HUES6 (cell line): ENCODE measurements at regions not wholly inside any gene's neighbourhood (a gene's known extent, or its start where the extent isn't known, plus 50 kb on each side); places are given as distances from the start of the nearest gene placed in this dataset.

ENCODE experiments used
- H3K27ac ChIP-seq: 2 replicates; pipeline ENCODE4 v1.7.0; 2013; ENCODE audit warnings: low read depth, mild to moderate bottlenecking, low read length, inconsistent platforms
- H3K27me3 ChIP-seq: 2 replicates; pipeline ENCODE4 v1.6.1; 2013; ENCODE audit warnings: low read length; ENCODE audit not compliant: control insufficient read depth, insufficient read depth
- H3K36me3 ChIP-seq: 2 replicates; pipeline ENCODE4 v1.6.1; 2013; ENCODE audit warnings: low read length; ENCODE audit not compliant: control insufficient read depth, insufficient read depth
- H3K4me1 ChIP-seq: 2 replicates; pipeline ENCODE4 v1.6.1; 2013; ENCODE audit warnings: low read length; ENCODE audit not compliant: control insufficient read depth, insufficient read depth
- H3K4me3 ChIP-seq: 2 replicates; pipeline ENCODE4 v1.5.1; 2013; ENCODE audit warnings: low read depth, low read length
- H3K9ac ChIP-seq: one replicate; pipeline ENCODE4 v1.6.1; 2013; ENCODE audit warnings: mild to moderate bottlenecking, low read length
- H3K9me3 ChIP-seq: 2 replicates; pipeline ENCODE4 v1.6.1; 2013; ENCODE audit warnings: low read depth, low read length; ENCODE audit not compliant: control insufficient read depth, insufficient read depth

DNA sequence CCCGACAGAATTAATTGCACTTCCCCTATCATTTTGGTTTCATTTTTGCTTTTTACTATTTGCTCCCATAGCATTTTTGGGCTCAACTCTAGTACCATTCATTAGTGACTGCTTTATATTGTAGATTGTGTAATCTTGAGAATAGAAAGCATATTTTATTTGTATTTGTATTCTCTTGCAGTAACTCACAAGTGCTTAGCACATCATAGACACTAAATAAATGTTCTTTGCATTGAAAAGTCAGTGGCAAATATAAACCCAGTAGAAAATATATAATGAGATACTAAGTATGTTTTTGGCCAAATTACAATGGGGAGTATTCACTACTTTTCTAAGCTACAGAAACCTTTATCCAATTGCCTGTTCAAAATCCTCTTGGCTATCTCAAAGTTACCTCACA, 359.7 kb upstream of the CAMK1G start:
- H3K9ac ChIP-seq: no peak overlapping the region
- H3K27ac ChIP-seq: no peak overlapping the region
- H3K27me3 ChIP-seq: no peaks in the 10 kb centered on the region
- no peaks in the 10 kb centered on the region for H3K36me3 ChIP-seq
- no peak overlapping the region for H3K4me3 ChIP-seq
- H3K9me3 ChIP-seq: no peaks in the 10 kb centered on the region
- H3K4me1 ChIP-seq: peaks cover 17% of the 10 kb centered on the region

DNA sequence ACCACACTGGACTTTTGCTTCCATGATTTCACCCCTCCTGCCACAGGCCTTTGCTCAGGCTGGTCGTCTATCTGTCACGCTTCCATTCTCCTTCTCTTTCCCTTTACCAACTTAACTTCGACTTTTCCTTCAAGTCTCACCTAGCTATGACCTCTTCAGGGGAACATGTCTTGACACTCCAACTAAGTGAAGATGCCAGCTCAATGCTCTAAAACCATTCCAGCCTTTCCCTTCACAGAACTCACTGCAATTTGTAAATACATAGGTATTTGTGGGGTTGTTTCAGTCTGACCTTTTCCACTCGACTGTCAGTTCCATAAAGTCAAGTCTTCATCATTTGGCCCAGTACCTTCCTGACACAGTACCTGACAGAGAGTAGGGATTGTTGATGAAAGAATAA, 358.6 kb upstream of the CAMK1G start:
- Histone ChIP-seq H3K4me1 (peaks cover 17% of the 10 kb centered on the region), H3K36me3 (no peaks in the 10 kb centered on the region), H3K9ac (no peak overlapping the region), H3K9me3 (no peaks in the 10 kb centered on the region), H3K4me3 (no peak overlapping the region), H3K27ac (no peak overlapping the region), H3K27me3 (no peaks in the 10 kb centered on the region)

DNA sequence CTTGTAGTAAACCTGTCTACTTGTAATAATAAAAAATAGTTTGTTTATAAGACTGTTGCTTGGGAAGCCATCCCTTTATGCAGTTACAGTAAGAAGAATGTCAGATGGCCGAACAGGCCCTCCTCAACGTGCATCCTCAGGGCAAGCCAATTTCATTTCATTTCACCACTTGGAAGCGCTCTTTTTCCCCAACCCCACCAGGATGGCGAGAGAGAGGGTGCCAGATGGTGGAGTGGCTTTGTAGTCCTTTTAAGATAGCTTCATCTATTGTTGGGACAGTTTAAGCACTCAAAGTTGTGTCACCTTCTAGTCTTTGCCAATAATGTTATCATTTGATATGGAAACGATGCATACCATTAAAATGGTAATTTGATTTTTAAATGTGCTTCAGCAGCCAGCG, 356.3 kb upstream of the CAMK1G start:
- Histone ChIP-seq H3K36me3 (no peaks in the 10 kb centered on the region), H3K27ac (no peak overlapping the region), H3K4me1 (peaks cover 17% of the 10 kb centered on the region), H3K27me3 (no peaks in the 10 kb centered on the region), H3K9me3 (0 out of 2 replicates have a peak, but pooled peaks cover under 1% of the 10 kb centered on the region), H3K4me3 (no peak overlapping the region), H3K9ac (no peak overlapping the region)

DNA sequence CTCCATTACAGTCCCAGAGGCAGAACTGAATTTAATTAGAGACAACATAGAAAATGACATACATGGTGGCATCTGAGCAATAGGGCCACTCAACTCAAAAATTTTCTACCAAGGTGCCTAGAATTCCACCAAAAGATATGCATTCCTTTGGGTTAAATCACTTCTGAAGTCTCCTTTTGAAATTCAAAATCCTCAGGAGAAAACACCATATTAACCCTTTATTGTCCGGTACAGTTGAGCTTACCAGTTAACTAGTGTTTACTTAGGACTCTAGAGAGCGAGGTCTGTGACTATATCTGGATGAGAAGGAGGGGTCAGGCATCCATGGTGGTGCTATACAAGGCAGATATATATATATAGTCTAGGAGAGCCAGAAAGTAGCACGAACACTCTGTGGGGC, 355.6 kb upstream of the CAMK1G start:
- no peak overlapping the region for H3K4me3 ChIP-seq
- H3K27ac ChIP-seq: no peak overlapping the region
- no peak overlapping the region for H3K9ac ChIP-seq
- H3K27me3 ChIP-seq: no peaks in the 10 kb centered on the region
- peaks cover 17% of the 10 kb centered on the region for H3K4me1 ChIP-seq
- no peaks in the 10 kb centered on the region for H3K36me3 ChIP-seq
- H3K9me3 ChIP-seq: 0 out of 2 replicates have a peak, but pooled peaks cover 4% of the 10 kb centered on the region

DNA sequence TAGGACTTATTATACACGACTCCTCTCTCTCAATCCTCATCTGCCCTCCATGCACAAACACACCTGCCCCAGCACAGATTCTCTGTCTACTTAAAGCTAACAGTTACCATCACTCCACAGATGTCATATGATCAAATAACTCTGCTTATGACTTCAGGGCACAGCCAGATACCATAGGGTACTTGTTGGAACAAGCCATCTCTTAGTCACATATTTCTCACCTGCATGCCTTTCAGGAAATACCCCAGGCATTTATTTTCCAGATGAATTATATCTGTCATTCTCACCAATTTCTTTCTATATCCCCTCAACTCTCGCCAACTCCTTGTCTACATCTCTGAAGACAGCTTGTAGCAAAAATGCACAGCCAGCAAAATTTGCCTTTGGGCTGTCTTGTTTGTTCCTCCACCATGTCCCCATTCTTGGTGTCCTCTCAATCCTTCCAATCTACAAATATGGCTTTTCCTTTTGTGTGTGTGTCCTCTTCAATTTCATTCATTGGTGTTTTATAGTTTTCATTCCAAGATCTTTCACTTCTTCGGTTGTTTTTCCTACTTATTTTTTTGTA, 353.9 kb upstream of the CAMK1G start:
- no peak overlapping the region for H3K4me3 ChIP-seq
- peaks cover 7% of the 10 kb centered on the region; the same call in 1 of the 2 replicates for H3K9me3 ChIP-seq
- H3K4me1 ChIP-seq: peaks cover 17% of the 10 kb centered on the region
- H3K27ac ChIP-seq: no peak overlapping the region
- no peaks in the 10 kb centered on the region for H3K27me3 ChIP-seq
- no peak overlapping the region for H3K9ac ChIP-seq
- H3K36me3 ChIP-seq: no peaks in the 10 kb centered on the region

DNA sequence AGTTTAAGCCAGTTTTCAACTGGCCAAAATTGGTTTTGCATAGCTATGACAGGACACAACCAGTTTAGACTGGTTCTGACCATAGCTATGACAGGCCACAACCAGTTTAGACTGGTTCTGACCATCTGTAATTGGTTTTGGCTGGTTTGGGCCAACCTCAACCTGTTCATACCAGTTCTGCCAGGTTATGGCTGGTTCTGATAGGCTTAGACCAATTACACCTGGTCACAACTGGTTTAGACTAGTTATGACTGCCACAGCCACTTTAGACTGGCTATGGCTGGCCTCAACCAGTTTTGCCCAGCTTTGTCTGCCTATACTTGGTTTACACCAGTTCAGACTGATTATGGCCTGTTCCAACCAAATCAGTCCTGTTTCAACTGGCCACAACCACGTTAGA, 353.2 kb upstream of the CAMK1G start:
- no peak overlapping the region for H3K4me3 ChIP-seq
- H3K4me1 ChIP-seq: peaks cover 17% of the 10 kb centered on the region
- no peak overlapping the region for H3K9ac ChIP-seq

DNA sequence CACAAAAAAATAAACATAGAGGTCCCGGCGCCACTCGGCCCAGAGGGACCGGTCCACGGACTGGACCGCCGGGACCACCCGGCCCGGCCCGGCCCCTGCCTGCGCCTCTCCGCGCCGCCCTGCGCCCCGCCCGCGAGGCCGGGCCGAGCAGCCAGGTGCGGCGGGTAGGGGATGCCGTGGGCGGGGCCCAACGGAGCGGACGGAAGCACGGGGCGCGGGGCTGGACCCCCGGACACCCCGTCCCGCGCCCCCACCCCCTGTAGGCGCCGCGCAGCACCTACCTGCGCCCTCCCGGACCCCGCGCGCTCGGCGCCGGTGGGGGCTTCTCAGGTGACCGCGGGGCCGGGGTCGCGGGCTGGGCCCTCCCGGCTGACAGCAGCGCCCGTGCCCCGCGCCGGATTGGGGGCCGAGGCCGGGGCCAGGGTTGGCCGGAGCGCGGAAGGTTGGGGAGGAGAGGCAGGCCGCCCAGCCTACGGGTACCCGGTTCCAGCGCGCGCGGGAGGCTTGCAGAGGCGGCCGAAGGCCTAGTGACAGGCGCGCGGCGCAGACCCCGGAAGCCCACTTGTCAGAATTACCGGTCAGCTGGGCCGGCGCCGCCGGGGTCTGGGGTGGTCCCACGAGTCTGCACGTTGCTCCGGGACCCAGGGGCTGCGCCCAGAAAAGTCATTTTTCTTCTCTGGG, 351.9 kb upstream of the CAMK1G start:
- Histone ChIP-seq H3K27ac (no peak overlapping the region), H3K36me3 (no peaks in the 10 kb centered on the region), H3K9me3 (peaks cover 7% of the 10 kb centered on the region; the same call in 1 of the 2 replicates), H3K4me1 (peaks cover 17% of the 10 kb centered on the region), H3K4me3 (no peak overlapping the region; the same call in 1 of the 2 replicates), H3K27me3 (no peaks in the 10 kb centered on the region), H3K9ac (no peak overlapping the region)

More for the DNA sequence above, 353.2 kb upstream of the CAMK1G start:
- H3K9me3 ChIP-seq: peaks cover 7% of the 10 kb centered on the region; the same call in 1 of the 2 replicates
- no peaks in the 10 kb centered on the region for H3K27me3 ChIP-seq
- H3K36me3 ChIP-seq: no peaks in the 10 kb centered on the region
- H3K27ac ChIP-seq: no peak overlapping the region

DNA sequence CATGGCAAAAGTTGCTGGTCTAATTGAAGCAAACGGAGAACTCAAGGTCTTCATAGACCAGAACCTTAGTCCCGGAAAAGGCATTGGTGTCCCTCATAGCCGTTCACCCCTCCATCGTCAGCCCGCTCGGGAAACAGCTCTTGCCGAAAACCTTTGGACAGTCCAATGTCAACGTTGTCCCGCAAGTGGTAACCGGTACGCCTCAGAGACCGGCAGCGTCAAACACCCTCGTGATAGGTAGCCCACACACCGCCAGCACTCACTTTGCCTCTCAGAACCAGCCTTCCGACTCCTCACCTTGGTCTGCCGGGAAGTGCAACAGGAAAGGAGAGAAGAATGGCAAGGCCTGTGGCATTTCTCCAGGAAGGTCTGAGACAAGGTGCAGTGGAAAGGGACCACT, 351.3 kb upstream of the CAMK1G start:
- H3K4me3 ChIP-seq: no peak overlapping the region
- no peak overlapping the region for H3K9ac ChIP-seq
- H3K4me1 ChIP-seq: peaks cover 13% of the 10 kb centered on the region
- H3K36me3 ChIP-seq: no peaks in the 10 kb centered on the region
- no peak overlapping the region for H3K27ac ChIP-seq
- peaks cover 7% of the 10 kb centered on the region; the same call in 1 of the 2 replicates for H3K9me3 ChIP-seq
- H3K27me3 ChIP-seq: no peaks in the 10 kb centered on the region

DNA sequence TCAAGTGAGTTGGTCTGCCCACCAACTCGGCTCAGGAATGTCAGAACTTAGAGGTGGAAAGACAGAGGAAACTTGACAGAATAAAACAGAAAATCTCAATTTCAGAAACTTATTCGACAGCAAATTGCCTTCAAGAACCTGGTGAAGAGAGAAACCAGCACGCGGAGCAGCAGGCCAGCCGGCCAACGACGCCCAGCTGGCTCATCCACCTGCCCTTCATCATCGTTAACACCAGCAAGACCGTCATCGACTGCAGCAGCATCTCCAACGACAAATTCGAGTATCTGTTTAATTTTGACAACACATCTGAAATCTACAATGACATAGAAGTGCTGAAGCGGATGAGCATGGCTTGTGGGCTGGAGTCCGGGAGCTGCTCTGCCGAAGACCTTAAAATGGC, 350.8 kb upstream of the CAMK1G start:
- H3K36me3 ChIP-seq: no peaks in the 10 kb centered on the region
- H3K27me3 ChIP-seq: no peaks in the 10 kb centered on the region
- H3K9me3 ChIP-seq: peaks cover 7% of the 10 kb centered on the region; the same call in 1 of the 2 replicates
- 0 out of 2 replicates have a peak, but pooled peaks cover 8% of the 10 kb centered on the region for H3K4me1 ChIP-seq
- H3K9ac ChIP-seq: no peak overlapping the region
- H3K4me3 ChIP-seq: no peak overlapping the region
- H3K27ac ChIP-seq: no peak overlapping the region

DNA sequence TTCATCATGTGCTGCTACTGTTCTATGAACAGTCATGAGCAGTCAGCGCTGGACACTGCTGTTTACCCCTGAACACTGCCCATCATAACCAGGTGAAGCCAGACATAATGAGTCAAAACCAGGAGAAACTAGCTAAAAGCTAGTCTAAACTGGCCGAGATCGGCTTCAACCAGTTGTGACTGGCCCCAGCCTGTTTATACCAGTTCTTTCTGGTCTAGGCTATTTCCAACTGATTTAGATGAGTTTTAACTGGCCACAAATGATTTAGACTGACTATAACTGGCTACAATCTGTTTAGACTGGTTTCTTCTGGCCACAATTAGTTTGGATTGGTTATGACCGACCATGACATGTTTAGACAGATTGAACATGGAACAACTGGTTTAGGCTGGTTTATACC, 348.3 kb upstream of the CAMK1G start:
- no peaks in the 10 kb centered on the region for H3K4me1 ChIP-seq
- H3K9ac ChIP-seq: no peak overlapping the region
- no peaks in the 10 kb centered on the region for H3K27me3 ChIP-seq
- no peak overlapping the region for H3K27ac ChIP-seq
- no peak overlapping the region for H3K4me3 ChIP-seq
- no peaks in the 10 kb centered on the region for H3K36me3 ChIP-seq
- peaks cover 7% of the 10 kb centered on the region; the same call in 1 of the 2 replicates for H3K9me3 ChIP-seq

DNA sequence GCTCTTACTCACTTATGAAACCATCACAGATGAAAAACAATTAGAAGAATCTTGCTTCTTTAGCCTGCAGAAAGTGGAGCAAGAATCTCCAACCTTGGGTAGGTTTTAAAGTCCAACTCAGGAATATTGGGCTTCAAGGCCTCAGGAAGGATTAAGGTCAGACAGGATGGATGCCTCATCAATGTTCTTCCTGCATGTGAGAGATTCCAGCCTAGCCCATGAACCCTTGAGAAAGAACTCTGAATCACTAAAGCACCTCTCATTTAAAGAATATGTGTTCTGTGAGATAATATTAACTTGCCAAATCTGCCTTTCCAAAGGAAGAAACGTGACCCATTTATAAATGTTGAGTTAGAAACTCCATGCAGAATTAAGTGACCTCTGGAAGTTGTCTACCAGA, 345.2 kb upstream of the CAMK1G start:
- no peak overlapping the region for H3K27ac ChIP-seq
- H3K9me3 ChIP-seq: no peaks in the 10 kb centered on the region
- H3K4me3 ChIP-seq: no peak overlapping the region
- no peaks in the 10 kb centered on the region for H3K27me3 ChIP-seq
- H3K9ac ChIP-seq: no peak overlapping the region
- H3K36me3 ChIP-seq: no peaks in the 10 kb centered on the region
- no peaks in the 10 kb centered on the region for H3K4me1 ChIP-seq
